GM19372 (cell line): ENCODE measurements at regions not wholly inside any gene's neighbourhood (a gene's known extent, or its start where the extent isn't known, plus 50 kb on each side); places are given as distances from the start of the nearest gene placed in this dataset.
"Not testable (repeated sequence)": the region's sequence is repeated elsewhere in the genome, so short reads cannot be mapped to it uniquely, and the experiment has no call there.

Experiments used
- ATAC-seq: cut with Tn5 transposase; IDR thresholded peaks from one replicate; pipeline ENCODE4 v1.9.1; 2021; ENCODE audit warnings: mild to moderate bottlenecking, low read depth, moderate library complexity; ENCODE audit not compliant: unreplicated experiment

DNA sequence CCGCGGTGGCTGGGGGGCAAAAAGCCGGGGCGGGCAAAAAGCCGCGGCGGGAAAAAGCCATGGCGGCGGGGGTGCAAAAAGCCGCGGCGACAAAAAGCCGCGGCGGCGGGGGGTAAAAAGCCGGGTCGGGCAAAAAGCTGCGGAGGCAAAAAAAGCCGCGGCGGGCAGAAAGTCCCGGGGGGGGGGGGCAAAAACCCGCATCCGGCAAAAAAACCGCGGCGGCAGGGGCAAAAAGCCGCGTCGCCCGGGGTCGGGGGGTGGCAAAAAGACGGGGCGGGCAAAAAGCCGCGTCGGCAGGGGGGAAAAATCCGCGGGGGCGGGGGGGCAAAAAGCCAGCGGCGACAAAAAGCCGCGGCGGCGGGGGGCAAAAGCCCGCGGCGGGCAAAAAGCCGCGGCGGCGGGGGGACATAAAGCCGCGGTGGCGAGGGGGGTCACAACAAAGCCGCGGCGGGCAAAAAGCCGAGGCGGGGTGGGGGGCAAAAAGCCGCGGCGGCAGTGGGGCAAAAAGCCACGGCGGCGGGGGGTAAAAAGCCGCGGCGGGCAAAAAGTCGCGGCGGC is 1634.4 kb downstream of the RPIA start:
- ATAC-seq, result not testable (repeated sequence)

DNA sequence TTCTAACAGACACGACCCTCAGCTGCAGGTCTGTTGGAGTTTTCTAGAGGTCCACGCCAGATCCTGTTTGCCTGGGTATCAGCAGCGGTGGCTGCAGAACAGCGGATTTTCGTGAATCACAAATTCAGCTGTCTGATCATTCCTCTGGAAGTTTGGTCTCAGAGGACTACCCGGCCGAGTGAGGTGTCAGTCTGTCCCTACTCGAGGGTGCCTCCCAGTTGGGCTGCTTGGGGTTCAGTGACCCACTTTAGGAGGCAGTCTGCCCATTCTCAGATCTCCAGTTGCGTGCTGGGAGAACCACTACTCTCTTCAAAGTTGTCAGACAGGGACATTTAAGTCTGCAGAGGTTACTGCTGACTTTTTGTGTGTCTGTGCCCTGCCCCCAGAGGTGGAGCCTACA is 1664.1 kb downstream of the RPIA start:
- not testable (repeated sequence) for ATAC-seq

DNA sequence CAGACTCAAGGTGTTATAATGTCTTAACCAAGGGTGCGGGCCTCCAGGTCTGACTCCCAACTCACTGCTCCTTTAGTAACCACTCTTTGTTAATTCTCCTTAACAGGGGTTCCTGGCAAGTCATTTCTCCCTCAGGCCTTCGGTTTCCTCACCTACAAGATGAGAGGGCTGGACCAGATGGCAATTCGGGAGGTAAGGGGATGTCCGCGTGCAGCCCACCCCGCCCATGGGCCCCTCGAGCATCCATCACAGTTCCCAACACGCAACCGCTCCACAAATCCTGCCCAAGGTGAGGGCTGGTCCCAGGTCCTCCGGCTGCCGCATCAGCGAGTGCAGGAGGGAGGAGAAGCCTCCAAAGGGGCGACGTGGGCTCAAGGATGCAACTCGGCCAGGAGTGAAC is 1667.9 kb downstream of the RPIA start:
- ATAC-seq, result not testable (repeated sequence)

DNA sequence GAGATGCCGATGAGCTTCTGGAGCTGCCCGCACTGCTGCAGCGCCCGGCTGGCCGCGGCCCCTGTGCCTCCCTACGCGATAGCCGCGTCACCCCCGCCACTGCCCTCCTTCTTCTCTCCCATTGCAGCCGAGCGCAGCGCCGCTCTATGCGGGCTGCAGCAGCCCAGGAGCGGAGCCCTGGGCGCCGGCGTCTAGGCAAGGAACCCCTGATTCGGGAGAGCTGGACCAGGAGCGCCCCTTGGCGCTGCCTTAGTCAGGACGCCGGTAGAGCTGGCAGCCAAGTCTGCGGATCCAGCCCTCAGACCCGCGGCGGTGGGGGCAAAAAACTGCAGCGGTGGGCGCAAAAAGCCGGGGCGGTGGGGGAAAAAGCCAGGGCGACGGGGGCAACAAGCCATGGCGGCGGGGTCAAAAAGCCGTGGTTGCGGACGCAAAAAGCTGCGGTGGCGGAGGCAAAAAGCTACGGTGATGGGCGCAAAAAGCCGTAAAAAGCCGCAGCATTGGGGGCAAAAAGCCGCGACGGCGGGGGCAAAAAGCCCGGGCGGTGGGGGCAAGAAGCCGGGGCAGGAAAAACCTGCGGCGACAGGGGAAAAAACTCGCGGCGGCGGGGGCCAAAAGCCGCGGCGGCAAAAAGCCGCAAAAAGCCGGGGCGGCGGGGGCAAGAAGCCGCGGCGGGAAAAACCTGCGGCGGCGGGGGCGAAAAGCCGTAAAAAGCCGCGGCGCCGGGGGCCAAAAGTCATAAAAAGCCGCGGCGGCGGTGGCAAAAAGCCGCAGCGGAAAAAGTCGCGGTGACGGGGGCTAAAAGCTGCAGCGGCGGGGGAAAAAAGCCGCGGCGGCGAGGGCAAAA is 1668.6 kb downstream of the RPIA start:
- not testable (repeated sequence) for ATAC-seq

DNA sequence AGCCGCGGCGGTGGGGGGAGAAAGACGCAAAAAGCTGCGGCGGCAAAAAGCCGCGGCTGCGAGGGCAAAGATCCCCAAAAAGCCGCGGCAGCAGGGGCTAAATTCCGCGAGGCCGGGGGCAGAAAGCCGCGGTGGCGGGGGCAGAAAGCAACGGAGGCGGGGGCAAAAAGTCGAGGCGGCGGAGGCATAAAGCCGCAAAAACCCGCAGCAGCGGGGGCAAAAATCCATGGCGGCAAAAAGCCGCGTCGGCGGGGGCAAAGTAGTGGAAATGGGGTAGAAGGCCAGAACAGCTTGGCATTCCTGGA is 1669.2 kb downstream of the RPIA start:
- ATAC-seq, result not testable (repeated sequence)
